OCI-LY3 (cell line): ENCODE measurements at regions not wholly inside any gene's neighbourhood (a gene's known extent, or its start where the extent isn't known, plus 50 kb on each side); places are given as distances from the start of the nearest gene placed in this dataset.

Experiments
- H2AFZ ChIP-seq: fragments of 200-600, 300-600 bp; shearing (Covaris generic); 2 replicates; pipeline ENCODE4 v1.6.0; 2014; ENCODE audit warnings: antibody characterized with exemption, low read depth, low read length
- H3K27ac ChIP-seq: fragments of 200-600, 300-600 bp; sonication (generic); 2 replicates; pipeline ENCODE4 v1.5.1; 2014; ENCODE audit warnings: mild to moderate bottlenecking, low read length, moderate library complexity, mixed read lengths
- H3K27me3 ChIP-seq: fragments of 200-600, 300-600 bp; sonication (generic); 2 replicates; pipeline ENCODE4 v1.6.1; 2014; ENCODE audit warnings: low read depth, low read length, mixed read lengths
- H3K36me3 ChIP-seq: fragments of 200-600, 300-600 bp; sonication (generic); replicated peaks from 2 replicates; pipeline ENCODE3; 2014; ENCODE audit warnings: low read depth, low read length, mixed read lengths
- H3K4me1 ChIP-seq: fragments of 300-600, 200-600 bp; sonication (generic); 2 replicates; pipeline ENCODE4 v1.6.1; 2014; ENCODE audit warnings: low read length, mixed read lengths
- H3K4me2 ChIP-seq: fragments of 200-600, 300-600 bp; sonication (generic); 2 replicates; pipeline ENCODE4 v1.6.1; 2014; ENCODE audit warnings: low read length, mixed read lengths
- H3K4me3 ChIP-seq: fragments of 300-600, 200-600 bp; sonication (generic); 2 replicates; pipeline ENCODE4 v1.5.1; 2014; ENCODE audit warnings: antibody characterized with exemption, mild to moderate bottlenecking, low read length, moderate library complexity
- H3K79me2 ChIP-seq: fragments of 300-600, 200-600 bp; shearing (Covaris generic); 2 replicates; pipeline ENCODE4 v1.6.1; 2014; ENCODE audit warnings: mild to moderate bottlenecking, low read length, mixed read lengths
- H3K9ac ChIP-seq: fragments of 300-600, 200-600 bp; shearing (Covaris generic); 2 replicates; pipeline ENCODE4 v1.6.0; 2014; ENCODE audit warnings: mild to moderate bottlenecking, low read length, moderate library complexity
- H3K9me3 ChIP-seq: fragments of 200-600, 300-600 bp; shearing (Covaris generic); 2 replicates; pipeline ENCODE4 v1.6.1; 2014; ENCODE audit warnings: low read length, mixed read lengths; ENCODE audit not compliant: insufficient read depth
- H4K20me1 ChIP-seq: fragments of 200-600, 300-600 bp; sonication (generic); 2 replicates; pipeline ENCODE4 v1.6.1; 2016; ENCODE audit warnings: low read length, mixed read lengths; ENCODE audit not compliant: insufficient read depth
- EZH2phosphoT487 ChIP-seq: fragments of 200-600 bp; shearing (Covaris generic); IDR thresholded peaks from 2 replicates; pipeline ENCODE4 v1.6.1; 2018; ENCODE audit warnings: antibody characterized with exemption, mixed run types, low read depth
- TF ChIP-seq, protein P1 (sequence below): fragments of 200-600, 300-600 bp; sonication (generic); IDR thresholded peaks from 2 replicates; pipeline ENCODE4 v1.5.1; 2014; ENCODE audit warnings: antibody characterized with exemption, low read length, low read depth

DNA sequence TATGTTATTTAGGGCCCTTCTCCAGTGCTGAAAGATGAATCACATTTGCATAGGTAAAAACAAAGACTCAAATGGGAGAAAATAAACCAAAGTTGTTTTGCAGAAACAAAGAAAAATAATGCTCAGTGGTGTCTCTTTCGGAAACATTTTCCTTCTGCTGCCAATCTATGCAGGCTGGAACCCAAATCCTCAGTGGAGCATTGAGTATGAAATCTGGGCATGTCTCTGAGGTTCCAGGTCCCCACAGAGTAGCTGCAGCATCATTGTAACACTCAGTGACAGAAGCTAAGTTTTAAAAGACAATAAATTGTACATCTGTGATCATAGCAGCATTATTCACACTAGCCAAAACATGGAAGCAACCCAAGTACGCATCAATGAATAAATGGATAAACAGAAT, 303.6 kb downstream of the FBXW7 start:
- no peaks in the 10 kb centered on the region for H3K36me3 ChIP-seq
- no peaks in the 10 kb centered on the region for H3K9me3 ChIP-seq
- no peak overlapping the region for H3K9ac ChIP-seq
- peaks cover 2% of the 10 kb centered on the region; the same call in 1 of the 2 replicates for H3K27me3 ChIP-seq
- no peak overlapping the region for H3K4me3 ChIP-seq
- no peaks in the 10 kb centered on the region for H3K79me2 ChIP-seq
- TF ChIP-seq EZH2phosphoT487 = no peak
- TF ChIP-seq, protein P1, sequence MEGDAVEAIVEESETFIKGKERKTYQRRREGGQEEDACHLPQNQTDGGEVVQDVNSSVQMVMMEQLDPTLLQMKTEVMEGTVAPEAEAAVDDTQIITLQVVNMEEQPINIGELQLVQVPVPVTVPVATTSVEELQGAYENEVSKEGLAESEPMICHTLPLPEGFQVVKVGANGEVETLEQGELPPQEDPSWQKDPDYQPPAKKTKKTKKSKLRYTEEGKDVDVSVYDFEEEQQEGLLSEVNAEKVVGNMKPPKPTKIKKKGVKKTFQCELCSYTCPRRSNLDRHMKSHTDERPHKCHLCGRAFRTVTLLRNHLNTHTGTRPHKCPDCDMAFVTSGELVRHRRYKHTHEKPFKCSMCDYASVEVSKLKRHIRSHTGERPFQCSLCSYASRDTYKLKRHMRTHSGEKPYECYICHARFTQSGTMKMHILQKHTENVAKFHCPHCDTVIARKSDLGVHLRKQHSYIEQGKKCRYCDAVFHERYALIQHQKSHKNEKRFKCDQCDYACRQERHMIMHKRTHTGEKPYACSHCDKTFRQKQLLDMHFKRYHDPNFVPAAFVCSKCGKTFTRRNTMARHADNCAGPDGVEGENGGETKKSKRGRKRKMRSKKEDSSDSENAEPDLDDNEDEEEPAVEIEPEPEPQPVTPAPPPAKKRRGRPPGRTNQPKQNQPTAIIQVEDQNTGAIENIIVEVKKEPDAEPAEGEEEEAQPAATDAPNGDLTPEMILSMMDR = no peak
- no peak overlapping the region for H3K27ac ChIP-seq
- no peak overlapping the region for H2AFZ ChIP-seq
- no peaks in the 10 kb centered on the region for H3K4me1 ChIP-seq
- H4K20me1 ChIP-seq = no peaks in the 10 kb centered on the region
- no peak overlapping the region for H3K4me2 ChIP-seq

- Histone ChIP-seq H3K9me3 (no peaks in the 10 kb centered on the region), H3K4me2 (no peak overlapping the region), H3K27me3 (peaks cover 2% of the 10 kb centered on the region; the same call in 1 of the 2 replicates), H3K27ac (no peak overlapping the region), H2AFZ (no peak overlapping the region), H3K79me2 (no peaks in the 10 kb centered on the region), H3K36me3 (no peaks in the 10 kb centered on the region), H3K9ac (no peak overlapping the region), H3K4me3 (no peak overlapping the region), H4K20me1 (no peaks in the 10 kb centered on the region), H3K4me1 (no peaks in the 10 kb centered on the region)
- no peak for TF ChIP-seq EZH2phosphoT487
- TF ChIP-seq, protein P1 = no peak
These were observed 306.1 kb downstream of the FBXW7 start for GRCh38 chr4:152229782-152230289.

DNA sequence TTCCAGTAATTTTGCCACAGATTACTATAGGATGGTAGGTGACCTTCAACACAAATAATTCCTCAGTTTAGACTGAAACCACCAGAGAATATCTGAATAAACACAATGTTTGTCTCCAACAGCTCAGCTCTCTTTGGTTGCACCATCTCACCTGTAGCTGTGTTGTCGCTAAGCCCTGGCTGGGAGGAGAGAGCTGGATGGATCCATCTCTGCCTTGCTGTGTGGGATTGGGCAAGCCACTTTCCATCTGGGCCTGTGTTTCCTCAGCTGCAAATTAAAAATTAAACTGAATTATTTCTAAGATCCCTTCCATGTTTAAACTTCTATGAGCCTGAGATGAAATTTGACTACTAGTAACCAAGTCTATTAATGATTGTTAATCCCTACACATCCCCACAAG, 310.2 kb downstream of the FBXW7 start:
- peaks cover 2% of the 10 kb centered on the region; the same call in 1 of the 2 replicates for H3K27me3 ChIP-seq
- H3K9me3 ChIP-seq = no peaks in the 10 kb centered on the region
- H4K20me1 ChIP-seq = no peaks in the 10 kb centered on the region
- TF ChIP-seq, protein P1 = no peak
- no peak for TF ChIP-seq EZH2phosphoT487
- H3K79me2 ChIP-seq = no peaks in the 10 kb centered on the region
- H3K4me3 ChIP-seq = no peak overlapping the region
- H3K36me3 ChIP-seq = no peaks in the 10 kb centered on the region
- H3K27ac ChIP-seq = no peak overlapping the region
- H3K9ac ChIP-seq = no peak overlapping the region
- H3K4me1 ChIP-seq = no peaks in the 10 kb centered on the region
- no peak overlapping the region for H3K4me2 ChIP-seq
- no peak overlapping the region for H2AFZ ChIP-seq

- Histone ChIP-seq H2AFZ (no peak overlapping the region), H3K27ac (no peak overlapping the region), H3K27me3 (no peaks in the 10 kb centered on the region), H3K9me3 (no peaks in the 10 kb centered on the region), H4K20me1 (no peaks in the 10 kb centered on the region), H3K4me3 (no peak overlapping the region), H3K79me2 (no peaks in the 10 kb centered on the region), H3K4me1 (peaks cover 7% of the 10 kb centered on the region), H3K9ac (no peak overlapping the region), H3K36me3 (no peaks in the 10 kb centered on the region), H3K4me2 (no peak overlapping the region)
- TF ChIP-seq, protein P1 = no peak
- no peak for TF ChIP-seq EZH2phosphoT487
These were observed 311.0 kb downstream of the FBXW7 start for GRCh38 chr4:152224721-152225420.
